ENCODE measurements at regions not wholly inside any gene's neighbourhood (a gene's known extent, or its start where the extent isn't known, plus 50 kb on each side); places are given as distances from the start of the nearest gene placed in this dataset.
A peak's percentile ranks its signal among the peaks of the same experiment; 100 is the strongest.

- no peak for DNase-seq
Measured at GRCh38 chr16:47967374-47967773, 188.4 kb downstream of the ABCC12 start.

- peak; percentile 32 for DNase-seq
Measured at GRCh38 chr16:47966325-47966724, 189.5 kb downstream of the ABCC12 start.

DNA sequence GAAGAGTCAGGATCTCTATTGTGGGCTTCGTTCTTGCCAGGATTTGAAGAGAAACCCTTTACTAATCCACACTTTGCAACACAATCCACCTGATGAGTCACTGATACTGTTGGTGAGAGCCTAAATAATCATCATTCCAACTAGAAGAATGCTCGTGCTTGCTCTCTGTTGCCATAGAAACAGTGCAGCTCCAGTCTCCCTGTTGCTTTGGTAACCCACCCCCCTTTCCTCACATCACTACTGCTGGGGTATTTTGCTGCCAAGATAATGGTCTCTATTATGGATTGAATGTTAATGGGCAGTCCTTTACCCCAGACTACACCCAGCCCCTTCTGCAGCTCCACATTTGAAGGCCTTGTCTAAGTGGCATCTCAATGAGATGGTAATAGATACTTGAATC, 190.4 kb downstream of the ABCC12 start:
- DNase-seq: peak; percentile 97

- DNase-seq: no peak
Measured at GRCh38 chr16:47958726-47959125, 197.1 kb downstream of the ABCC12 start.

DNA sequence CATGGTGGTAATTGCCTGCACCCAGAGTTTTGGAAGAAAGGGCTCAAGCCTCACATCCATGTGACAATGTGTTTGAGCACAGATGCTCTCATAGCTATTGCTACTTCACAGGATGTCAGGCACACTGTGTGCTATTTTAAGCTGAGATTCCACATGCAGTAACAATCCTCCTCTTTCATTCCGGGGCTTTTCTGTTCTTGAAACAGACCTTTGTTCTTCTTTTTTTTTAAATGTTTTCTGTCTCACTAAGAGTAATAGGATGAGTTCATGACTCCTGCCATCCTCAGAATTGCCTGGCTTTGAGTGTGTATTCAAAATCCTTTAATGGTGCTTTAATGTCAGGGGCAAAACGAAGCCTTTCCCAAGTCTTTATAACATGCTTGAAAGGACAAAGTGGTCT, 198.9 kb downstream of the ABCC12 start:
- no peak for DNase-seq

DNA sequence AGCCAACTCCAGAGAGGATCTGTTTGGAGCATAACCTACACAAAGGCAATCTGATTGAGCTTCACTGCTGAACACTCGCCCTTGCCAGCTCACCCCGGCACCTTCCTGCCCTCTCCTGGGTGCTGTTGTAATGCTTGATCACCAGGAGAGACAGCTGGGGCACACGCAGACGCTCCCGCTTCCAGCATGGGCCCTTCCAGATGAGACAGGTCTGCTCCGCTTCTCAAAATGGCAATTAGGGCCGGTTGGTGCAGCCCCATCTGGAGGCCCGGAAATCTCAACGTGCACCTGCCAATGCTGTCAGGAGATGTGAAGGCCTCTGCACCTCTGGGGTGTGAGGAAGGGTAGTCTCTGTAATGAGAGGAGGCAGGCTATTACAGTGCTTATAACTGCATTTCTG, 206.1 kb downstream of the ABCC12 start:
- no peak for DNase-seq

- DNase-seq: no peak
Measured at GRCh38 chr16:47949276-47949675, 206.5 kb downstream of the ABCC12 start.

GRCh38 chr16:47947723-47948122, 208.1 kb downstream of the ABCC12 start:
- no peak for DNase-seq

DNA sequence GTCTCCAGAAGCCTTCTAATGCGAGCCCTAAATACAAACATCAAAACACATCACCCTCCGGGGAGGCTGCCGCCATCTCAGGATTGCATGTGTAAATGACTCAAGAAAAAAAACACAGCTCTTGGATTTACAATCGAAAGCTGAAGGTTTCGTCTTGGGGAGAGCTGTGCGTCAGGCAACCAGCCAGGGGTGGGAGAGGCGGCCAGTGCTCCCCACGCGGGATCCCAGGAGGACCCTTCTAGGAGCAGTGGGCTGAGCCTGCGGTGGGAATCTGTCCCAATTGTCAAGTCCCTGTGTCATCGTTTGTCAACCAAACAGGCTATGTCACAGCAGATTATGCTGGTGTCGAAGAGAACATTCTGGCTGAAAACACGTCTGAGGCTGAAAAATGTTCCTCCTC, 209.7 kb downstream of the ABCC12 start:
- no peak for DNase-seq

DNA sequence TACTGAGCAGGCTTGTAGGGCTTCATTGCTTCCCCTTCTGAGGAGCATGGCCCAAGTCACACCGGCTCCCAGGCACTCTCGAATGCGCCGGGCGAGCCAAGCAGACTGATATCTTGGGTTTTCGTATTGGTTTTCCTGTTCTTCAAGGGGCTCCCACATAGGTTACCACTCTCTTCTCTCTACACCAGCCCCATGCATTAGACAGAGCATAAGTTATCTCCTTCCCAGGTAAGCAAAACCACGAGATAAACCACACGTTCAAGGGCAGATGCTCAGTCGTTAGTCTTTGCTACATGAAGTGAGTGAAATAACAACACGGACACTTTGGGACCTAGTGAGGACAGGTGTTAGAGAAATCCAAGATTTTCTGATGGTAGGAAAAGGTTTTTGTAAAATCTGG, 211.2 kb downstream of the ABCC12 start:
- DNase-seq: no peak

DNA sequence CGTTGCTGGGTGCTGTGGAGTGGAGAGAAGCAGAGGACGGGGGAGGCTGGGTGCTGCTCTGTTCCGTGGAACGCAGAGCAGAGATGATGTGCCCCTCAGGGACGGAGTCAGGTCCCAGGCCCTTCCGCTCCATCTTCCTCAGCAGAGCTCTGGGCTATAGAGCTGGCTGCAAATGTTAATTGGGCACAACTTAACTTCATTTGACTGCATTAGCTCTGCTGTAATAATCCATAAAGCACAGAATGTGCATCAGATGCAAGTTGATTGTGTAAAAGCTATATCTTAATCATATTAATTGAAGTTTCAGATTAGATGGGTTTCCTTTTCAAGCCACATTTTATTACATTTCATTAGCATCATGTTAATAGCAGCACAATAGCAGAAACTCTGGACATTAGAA, 212.6 kb downstream of the ABCC12 start:
- no peak for DNase-seq

- DNase-seq: no peak
Measured at GRCh38 chr16:47940466-47940865, 215.3 kb downstream of the ABCC12 start.

DNA sequence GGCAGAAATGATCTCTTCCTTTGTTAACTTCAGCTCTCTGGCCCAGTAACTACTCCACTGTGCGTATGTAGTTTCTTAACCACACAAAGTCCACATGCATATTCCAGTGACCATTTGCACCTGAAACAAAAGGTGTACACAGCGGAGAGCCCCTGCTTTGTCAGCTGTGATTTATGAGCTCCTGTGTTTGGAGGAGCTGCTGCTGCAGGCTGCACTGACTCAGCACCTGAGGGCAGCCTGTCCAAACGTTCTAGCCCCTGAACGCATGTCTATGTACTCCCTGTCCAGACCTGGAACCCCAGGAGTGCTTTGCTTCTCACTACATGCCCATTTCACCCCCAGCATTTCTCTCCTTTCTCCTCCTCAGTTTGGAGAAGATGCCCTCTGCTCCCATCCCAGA, 216.1 kb downstream of the ABCC12 start:
- no peak for DNase-seq

DNA sequence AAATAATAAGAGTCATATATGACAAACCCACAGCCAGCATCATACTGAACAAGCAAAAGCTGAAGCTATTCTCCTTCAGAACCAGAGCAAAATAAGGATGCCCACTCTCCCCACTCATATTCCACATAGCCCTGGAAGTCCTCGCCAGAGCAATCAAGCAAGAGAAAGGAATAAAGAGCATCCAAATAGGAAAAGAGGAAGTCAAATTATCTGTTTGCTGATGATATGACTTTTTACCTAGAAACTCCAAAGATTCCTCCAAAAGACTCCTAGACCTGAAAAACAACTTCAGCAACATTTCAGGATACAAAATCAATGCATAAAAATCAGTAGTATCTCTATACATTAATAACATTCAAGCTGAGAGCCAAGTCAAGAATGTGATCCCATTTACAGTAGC, 217.5 kb downstream of the ABCC12 start:
- no peak for DNase-seq

GRCh38 chr16:47928008-47928407, 227.8 kb downstream of the ABCC12 start:
- no peak for DNase-seq

GRCh38 chr16:47927330-47927729, 228.5 kb downstream of the ABCC12 start:
- no peak for DNase-seq

- DNase-seq: no peak
Measured at GRCh38 chr16:47925811-47926460, 229.9 kb downstream of the ABCC12 start.

- DNase-seq: no peak
Measured at GRCh38 chr16:47924950-47925349, 230.8 kb downstream of the ABCC12 start.

DNA sequence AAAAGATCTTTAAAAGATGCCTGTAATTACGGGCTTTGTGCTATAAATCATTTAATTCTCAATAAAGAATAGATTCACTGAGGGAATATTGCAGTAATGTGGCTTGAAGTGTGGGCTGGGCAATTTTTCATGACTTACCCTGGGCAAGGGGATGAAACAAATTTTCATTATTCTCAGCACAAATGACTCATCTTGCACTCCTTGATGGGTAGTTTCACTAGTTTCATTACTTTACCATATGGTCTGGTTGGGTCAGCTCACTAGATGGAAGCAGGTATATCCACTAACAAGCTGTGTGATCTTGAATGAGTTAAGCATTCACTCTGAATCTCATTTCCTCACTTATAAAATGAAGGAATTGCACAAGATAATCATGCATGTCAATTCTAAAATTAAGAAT, 234.3 kb downstream of the ABCC12 start:
- no peak for DNase-seq

DNA sequence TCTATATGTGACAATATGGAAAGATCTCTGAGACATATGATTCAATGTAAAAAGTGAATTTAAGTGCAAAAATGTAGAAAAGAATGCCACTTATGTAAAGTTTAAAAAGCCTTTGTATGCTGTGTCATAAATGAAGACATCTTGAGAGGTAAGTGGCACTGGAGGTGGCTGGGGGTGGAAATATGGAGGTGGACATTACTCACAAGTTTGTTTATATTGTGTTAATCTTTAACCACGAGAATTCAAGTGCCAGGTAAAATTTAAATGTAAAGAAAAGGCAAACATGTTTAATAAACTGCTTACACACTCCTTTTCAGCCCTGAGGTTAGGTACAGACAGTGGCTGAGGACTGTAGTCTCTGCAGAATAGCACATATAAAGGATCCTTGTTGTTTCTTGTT, 235.1 kb downstream of the ABCC12 start:
- DNase-seq: no peak

DNA sequence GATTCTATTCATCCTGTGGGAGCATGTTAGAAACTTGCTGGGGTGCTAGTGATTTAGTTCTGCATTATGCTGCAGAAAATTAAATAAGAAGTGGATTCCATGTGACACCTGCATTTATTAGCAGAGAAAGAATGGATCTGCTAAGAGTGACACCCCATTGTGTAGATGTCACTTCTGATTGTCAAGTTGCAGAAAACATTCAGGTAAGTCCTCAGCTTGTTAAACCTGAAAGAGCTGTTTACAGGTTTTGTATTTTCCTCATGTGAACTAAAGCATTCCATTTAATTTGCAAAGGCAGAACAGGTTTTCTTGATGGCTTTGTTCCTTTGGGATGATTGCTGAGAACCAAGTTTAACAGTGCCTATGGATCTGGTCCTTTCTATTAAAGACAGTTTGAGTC, 238.7 kb downstream of the ABCC12 start:
- DNase-seq: no peak

GRCh38 chr16:47916266-47916665, 239.5 kb downstream of the ABCC12 start:
- no peak for DNase-seq

DNA sequence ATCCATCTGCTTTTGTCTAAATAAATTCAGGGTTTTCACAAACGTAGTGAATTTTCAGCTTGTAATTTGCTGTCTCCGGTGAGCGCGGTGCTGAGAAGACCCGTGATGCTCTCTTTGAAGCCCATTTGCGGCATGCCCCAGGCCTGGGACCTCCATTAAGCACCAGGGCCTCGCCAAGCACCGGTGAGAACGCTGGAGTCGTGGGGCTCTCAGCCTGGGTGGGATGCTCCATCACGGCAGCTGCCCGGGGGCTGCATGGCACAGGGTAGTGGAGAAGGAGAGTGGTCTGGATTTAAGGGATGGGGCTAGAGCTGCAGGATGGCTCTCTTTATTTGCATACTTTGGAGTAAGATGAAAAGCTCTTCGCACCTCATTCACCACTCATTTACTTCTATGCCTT, 248.7 kb downstream of the ABCC12 start:
- no peak for DNase-seq

- no peak for DNase-seq
Measured at GRCh38 chr16:47905771-47906170, 250.0 kb downstream of the ABCC12 start.

GRCh38 chr16:47904691-47905090, 251.1 kb downstream of the ABCC12 start:
- no peak for DNase-seq

- no peak for DNase-seq
Measured at GRCh38 chr16:47903470-47903869, 252.3 kb downstream of the ABCC12 start.
